Lung (tissue), 11 donors: ENCODE measurements at regions not wholly inside any gene's neighbourhood (a gene's known extent, or its start where the extent isn't known, plus 50 kb on each side); places are given as distances from the start of the nearest gene placed in this dataset.

Source experiments
- ATAC-seq: fragments of 200-7000 bp; cut with Tn5 transposase; one replicate; pipeline ENCODE4 v1.9.1; 2020; ENCODE audit warnings: moderate number of reproducible peaks; ENCODE audit not compliant: insufficient read depth, low FRiP score
- DNase-seq, 3 donors: peaks; one replicate each; pipeline ENCODE4 v3.0.0-alpha.2; 2013 to 2017
- H3K27ac ChIP-seq, 2 donors: one replicate each; pipeline ENCODE4 v1.5.1; 2013; ENCODE audit warnings: mild to moderate bottlenecking in 2 of 2, moderate library complexity in 2 of 2, control low read depth in 1 of 2, inconsistent platforms in 1 of 2, low read depth in 1 of 2, low read length in 1 of 2
- H3K27me3 ChIP-seq, 3 donors: one replicate each; pipeline ENCODE4 v1.5.1; 2013; ENCODE audit warnings: low read length in 2 of 3; ENCODE audit not compliant: control insufficient read depth in 3 of 3, insufficient read depth in 3 of 3
- H3K36me3 ChIP-seq, 4 donors: one replicate each; pipeline ENCODE4 v1.5.1; 2013; ENCODE audit warnings: low read length in 4 of 4, mild to moderate bottlenecking in 1 of 4, moderate library complexity in 1 of 4; ENCODE audit not compliant: control insufficient read depth in 4 of 4, insufficient read depth in 4 of 4
- H3K4me1 ChIP-seq, 5 donors: one replicate each; pipeline ENCODE4 v1.5.1; 2013; ENCODE audit warnings: low read length in 5 of 5, mild to moderate bottlenecking in 2 of 5, moderate library complexity in 1 of 5; ENCODE audit not compliant: control insufficient read depth in 5 of 5, insufficient read depth in 5 of 5
- H3K4me3 ChIP-seq: one replicate; pipeline ENCODE4 v1.5.1; 2013; ENCODE audit warnings: mild to moderate bottlenecking, control low read depth, moderate library complexity
- H3K9ac ChIP-seq, 2 donors: one replicate each; pipeline ENCODE4 v1.5.1; 2013; ENCODE audit warnings: low read length in 2 of 2, control low read depth in 1 of 2; ENCODE audit not compliant: insufficient read depth in 1 of 2
- H3K9me3 ChIP-seq, 4 donors: one replicate each; pipeline ENCODE4 v1.5.1; 2013; ENCODE audit warnings: low read length in 3 of 4, mild to moderate bottlenecking in 1 of 4, moderate library complexity in 1 of 4; ENCODE audit not compliant: control insufficient read depth in 4 of 4, insufficient read depth in 3 of 4
- WGBS, 2 donors: extraction: QIAGEN DNeasy Blood & Tissue Kit; methylation state at CpG; one replicate each; pipeline ENCODE4 v1.1.7; 2013; 5-methylcytosine and 5-hydroxymethylcytosine counted together
- TF ChIP-seq, protein P1 (sequence below): IDR thresholded peaks from 2 replicates; pipeline ENCODE4 v1.5.1; 2012; ENCODE audit warnings: mild to moderate bottlenecking; ENCODE audit errors: control extremely low read depth, extremely low read depth
- donor health status: control.
- donor health status: control.
- donor health status: Bipolar disorder and iron deficiency.
- donor health status: healthy.
- donor health status: DM: yes; HTN: yes; CAD: no.

GRCh38 chr16:80427795-80428194, 113.0 kb upstream of the DYNLRB2 start:
- H3K9me3 ChIP-seq: no peaks in the 10 kb centered on the region
- no peaks in the 10 kb centered on the region for H3K36me3 ChIP-seq
- H3K4me3 ChIP-seq: no peak overlapping the region
- ATAC-seq (no peak), DNase-seq (no peak)
- H3K9ac ChIP-seq: no peak overlapping the region
- TF ChIP-seq, protein P1, sequence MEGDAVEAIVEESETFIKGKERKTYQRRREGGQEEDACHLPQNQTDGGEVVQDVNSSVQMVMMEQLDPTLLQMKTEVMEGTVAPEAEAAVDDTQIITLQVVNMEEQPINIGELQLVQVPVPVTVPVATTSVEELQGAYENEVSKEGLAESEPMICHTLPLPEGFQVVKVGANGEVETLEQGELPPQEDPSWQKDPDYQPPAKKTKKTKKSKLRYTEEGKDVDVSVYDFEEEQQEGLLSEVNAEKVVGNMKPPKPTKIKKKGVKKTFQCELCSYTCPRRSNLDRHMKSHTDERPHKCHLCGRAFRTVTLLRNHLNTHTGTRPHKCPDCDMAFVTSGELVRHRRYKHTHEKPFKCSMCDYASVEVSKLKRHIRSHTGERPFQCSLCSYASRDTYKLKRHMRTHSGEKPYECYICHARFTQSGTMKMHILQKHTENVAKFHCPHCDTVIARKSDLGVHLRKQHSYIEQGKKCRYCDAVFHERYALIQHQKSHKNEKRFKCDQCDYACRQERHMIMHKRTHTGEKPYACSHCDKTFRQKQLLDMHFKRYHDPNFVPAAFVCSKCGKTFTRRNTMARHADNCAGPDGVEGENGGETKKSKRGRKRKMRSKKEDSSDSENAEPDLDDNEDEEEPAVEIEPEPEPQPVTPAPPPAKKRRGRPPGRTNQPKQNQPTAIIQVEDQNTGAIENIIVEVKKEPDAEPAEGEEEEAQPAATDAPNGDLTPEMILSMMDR: no peak
- no peaks in the 10 kb centered on the region for H3K4me1 ChIP-seq
- H3K27me3 ChIP-seq: no peaks in the 10 kb centered on the region
- no peak overlapping the region for H3K27ac ChIP-seq
- 74 to 80% methylated on average over 2 of the region's 2 CpGs for WGBS, 2 donors

DNA sequence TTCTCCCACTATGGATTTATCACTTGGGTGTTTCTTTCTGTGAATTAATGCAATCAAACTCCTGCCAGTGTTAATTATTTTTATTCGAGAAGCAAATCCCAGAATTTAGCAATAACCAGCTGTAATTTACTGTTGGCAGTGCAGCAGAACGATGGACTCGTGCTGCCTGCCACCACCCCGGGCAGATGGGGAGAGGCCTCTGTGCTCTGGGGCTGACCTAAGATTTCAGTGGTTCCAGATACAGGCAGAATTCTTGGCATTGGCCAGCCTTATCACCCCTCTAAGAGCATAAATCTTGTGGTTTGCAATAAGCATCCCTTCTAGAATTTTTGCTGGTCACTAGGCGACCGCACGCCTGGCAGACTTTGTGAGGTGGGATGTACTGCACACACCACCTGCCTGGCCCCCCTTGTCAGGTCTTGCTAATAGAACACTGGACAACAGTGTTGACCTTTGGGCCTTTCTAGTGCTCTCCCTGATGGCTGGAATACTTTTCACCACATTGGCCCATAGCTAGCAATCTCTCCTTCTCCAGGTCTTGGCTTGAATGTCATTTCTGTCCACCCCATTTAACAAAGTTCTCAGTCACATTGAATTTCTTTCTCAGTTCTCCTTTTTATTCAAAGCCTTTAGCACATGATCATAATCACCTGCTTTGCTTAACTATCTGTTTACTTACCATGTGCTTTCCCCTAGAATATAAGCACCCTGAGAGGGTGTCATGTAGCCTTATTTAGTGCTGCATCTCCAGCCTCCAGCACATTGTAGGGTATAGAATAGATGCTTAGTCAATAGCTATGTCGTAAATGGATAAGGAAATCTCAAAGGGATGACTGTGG, 122.1 kb upstream of the DYNLRB2 start:
- DNase-seq: no peak
- no peaks in the 10 kb centered on the region for H3K36me3 ChIP-seq
- H3K4me1 ChIP-seq: no peaks in the 10 kb centered on the region
- 90 to 94% methylated on average over 8 of the region's 8 CpGs for WGBS, 2 donors
- H3K27ac ChIP-seq: no peak overlapping the region
- H3K9me3 ChIP-seq: peaks cover 0 to 6% (median 0%) of the 10 kb centered on the region in 4 donors
- TF ChIP-seq, protein P1: no peak
- H3K4me3 ChIP-seq: no peak overlapping the region
- H3K27me3 ChIP-seq: no peaks in the 10 kb centered on the region
- H3K9ac ChIP-seq: no peak overlapping the region
- ATAC-seq: no peak

- DNase-seq (no peak), ATAC-seq (no peak)
- H3K36me3 ChIP-seq: no peaks in the 10 kb centered on the region
- H3K9me3 ChIP-seq: peaks cover 0 to 6% (median 0%) of the 10 kb centered on the region in 4 donors
- WGBS, 2 donors: 89 to 90% methylated on average over 4 of the region's 4 CpGs
- H3K9ac ChIP-seq: no peak overlapping the region
- H3K4me3 ChIP-seq: no peak overlapping the region
- TF ChIP-seq, protein P1: no peak
- H3K27ac ChIP-seq: no peak overlapping the region
- no peaks in the 10 kb centered on the region for H3K27me3 ChIP-seq
- no peaks in the 10 kb centered on the region for H3K4me1 ChIP-seq
These were observed 123.0 kb upstream of the DYNLRB2 start for GRCh38 chr16:80417706-80418271.
